ENCODE measurements at regions not wholly inside any gene's neighbourhood (a gene's known extent, or its start where the extent isn't known, plus 50 kb on each side); places are given as distances from the start of the nearest gene placed in this dataset.
"Not testable (repeated sequence)": the region's sequence is repeated elsewhere in the genome, so short reads cannot be mapped to it uniquely, and the experiment has no call there.

DNA sequence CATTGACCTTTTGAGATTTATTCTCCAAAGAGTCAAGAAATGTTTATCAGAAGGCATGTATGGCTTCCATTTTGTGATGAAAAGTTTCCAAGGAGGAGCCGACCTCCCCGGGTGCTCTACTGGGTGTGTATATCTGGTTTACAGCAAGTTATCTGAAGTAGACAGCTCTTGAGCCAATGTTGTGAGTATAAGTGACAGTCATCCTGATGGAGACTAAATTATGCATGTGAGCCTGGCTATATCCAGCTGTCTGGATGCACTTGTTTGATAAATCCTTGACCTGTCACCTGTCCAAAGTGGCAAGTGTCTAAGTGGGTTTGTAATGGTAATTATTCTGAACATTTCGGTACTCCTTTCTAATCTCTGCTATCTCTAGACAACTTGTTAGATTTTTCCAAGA is 142.2 kb downstream of the NR2F2 start:
- H3K36me3 ChIP-seq: no peaks in the 10 kb centered on the region
- intact Hi-C loops (cut with DNase I; ENCODE audit: low total_unique reads): no loop called here
- no peaks in the 10 kb centered on the region for H3K9me3 ChIP-seq
- peaks cover 0 to 3% of the 10 kb centered on the region in 2 donors for H3K27me3 ChIP-seq
- H3K4me1 ChIP-seq: no peaks in the 10 kb centered on the region
- no peak overlapping the region for H3K27ac ChIP-seq
- TF ChIP-seq, protein P1, sequence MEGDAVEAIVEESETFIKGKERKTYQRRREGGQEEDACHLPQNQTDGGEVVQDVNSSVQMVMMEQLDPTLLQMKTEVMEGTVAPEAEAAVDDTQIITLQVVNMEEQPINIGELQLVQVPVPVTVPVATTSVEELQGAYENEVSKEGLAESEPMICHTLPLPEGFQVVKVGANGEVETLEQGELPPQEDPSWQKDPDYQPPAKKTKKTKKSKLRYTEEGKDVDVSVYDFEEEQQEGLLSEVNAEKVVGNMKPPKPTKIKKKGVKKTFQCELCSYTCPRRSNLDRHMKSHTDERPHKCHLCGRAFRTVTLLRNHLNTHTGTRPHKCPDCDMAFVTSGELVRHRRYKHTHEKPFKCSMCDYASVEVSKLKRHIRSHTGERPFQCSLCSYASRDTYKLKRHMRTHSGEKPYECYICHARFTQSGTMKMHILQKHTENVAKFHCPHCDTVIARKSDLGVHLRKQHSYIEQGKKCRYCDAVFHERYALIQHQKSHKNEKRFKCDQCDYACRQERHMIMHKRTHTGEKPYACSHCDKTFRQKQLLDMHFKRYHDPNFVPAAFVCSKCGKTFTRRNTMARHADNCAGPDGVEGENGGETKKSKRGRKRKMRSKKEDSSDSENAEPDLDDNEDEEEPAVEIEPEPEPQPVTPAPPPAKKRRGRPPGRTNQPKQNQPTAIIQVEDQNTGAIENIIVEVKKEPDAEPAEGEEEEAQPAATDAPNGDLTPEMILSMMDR (IDR thresholded peaks at IDR 0.05): no peak
- no peak overlapping the region for H3K4me3 ChIP-seq
- no peak for DNase-seq

DNA sequence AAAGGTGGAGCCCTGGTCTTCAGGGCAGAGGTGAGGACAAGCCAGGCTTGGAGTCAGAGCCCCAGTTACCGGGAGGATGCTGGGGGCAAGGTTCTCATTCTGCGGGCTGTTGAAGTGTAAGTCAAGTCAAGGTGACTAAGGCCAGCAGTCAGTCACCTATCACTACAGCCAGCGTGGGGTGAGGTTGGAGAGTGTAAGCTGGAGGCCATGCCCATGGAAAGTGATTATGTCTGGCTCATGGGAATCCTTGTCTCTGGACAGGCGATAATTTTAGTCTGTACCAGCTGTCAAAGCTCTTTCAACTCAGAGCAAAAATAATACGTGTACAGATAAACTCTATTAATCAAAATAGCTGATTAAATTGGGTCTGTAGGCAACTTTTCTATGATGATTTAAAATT is 143.1 kb downstream of the NR2F2 start:
- Histone ChIP-seq H3K4me3 (no peak overlapping the region), H3K27me3 (peaks cover 0 to under 1% of the 10 kb centered on the region in 2 donors), H3K36me3 (no peaks in the 10 kb centered on the region), H3K4me1 (no peaks in the 10 kb centered on the region), H3K9me3 (no peaks in the 10 kb centered on the region), H3K27ac (no peak overlapping the region)
- DNase-seq: no peak
- intact Hi-C loops (cut with DNase I; ENCODE audit: low total_unique reads): no loop called here
- TF ChIP-seq, protein P1 (IDR thresholded peaks at IDR 0.05): no peak

DNA sequence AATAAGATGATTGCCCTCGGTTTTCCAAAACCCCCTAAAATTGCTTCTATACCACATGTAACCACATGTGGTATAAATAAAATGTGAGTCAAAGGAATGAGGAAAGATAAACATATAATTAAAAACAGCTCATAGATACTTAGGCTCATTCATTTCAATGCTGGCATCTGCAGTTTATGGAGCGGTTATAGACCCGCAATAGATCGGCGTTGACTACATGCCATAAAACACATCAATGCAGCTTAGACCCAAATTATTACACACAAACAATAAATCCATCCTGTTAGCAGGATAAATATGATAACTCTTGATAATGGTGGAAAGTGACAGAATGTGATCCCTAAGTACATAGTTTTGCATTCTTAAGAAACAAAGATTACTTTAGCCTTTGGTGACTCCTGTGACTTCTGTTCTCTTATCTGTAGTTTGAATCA is 143.7 kb downstream of the NR2F2 start:
- Histone ChIP-seq H3K4me1 (no peaks in the 10 kb centered on the region), H3K9me3 (no peaks in the 10 kb centered on the region), H3K27me3 (no peaks in the 10 kb centered on the region), H3K27ac (no peak overlapping the region), H3K36me3 (no peaks in the 10 kb centered on the region), H3K4me3 (no peak overlapping the region)
- intact Hi-C loops (cut with DNase I; ENCODE audit: low total_unique reads): no loop called here
- TF ChIP-seq, protein P1 (IDR thresholded peaks at IDR 0.05): no peak
- DNase-seq: no peak

DNA sequence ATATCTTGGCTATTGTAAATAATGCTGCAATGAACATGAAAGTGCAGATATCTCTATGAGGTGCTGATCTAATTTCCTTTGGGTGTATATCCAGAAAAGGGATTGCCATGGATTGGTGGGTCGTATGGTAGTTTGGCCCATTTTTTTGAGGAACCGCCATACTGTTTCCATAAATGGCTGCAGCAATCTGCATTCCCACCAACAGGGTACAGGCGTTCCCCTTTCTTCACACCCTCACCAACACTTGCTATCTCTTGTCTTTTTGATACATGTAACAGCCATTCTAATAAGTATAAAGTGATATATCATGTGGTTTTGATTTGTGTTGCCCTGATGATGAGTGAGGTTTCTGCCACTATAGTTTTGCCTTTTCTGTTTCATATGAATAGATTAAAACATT is 146.7 kb downstream of the NR2F2 start:
- TF ChIP-seq, protein P1 (IDR thresholded peaks at IDR 0.05): no peak
- Histone ChIP-seq H3K4me1 (no peaks in the 10 kb centered on the region), H3K36me3 (no peaks in the 10 kb centered on the region), H3K27ac (no peak overlapping the region), H3K9me3 (no peaks in the 10 kb centered on the region), H3K27me3 (no peaks in the 10 kb centered on the region), H3K4me3 (no peak overlapping the region)
- no peak for DNase-seq
- intact Hi-C loops (cut with DNase I; ENCODE audit: low total_unique reads): no loop called here

DNA sequence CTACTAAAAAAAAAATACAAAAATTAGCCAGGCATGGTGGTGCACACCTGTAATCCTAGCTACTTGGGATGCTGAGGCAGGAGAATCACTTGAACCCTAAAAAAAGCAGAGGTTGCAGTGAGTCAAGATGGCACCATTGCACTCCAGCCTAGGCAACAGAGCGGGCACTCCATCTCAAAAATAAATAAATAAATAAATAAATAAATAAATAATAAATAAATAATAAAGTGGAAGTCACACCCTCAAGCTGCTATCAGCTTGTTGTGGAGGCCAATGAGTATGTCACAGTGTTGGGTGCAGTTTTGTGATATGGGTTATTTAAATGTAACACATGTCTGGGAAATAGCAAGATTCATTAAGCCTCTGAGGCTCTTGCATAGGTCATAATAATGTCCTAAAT is 153.9 kb downstream of the NR2F2 start:
- DNase-seq; H3K27ac ChIP-seq; H3K27me3 ChIP-seq; H3K4me1 ChIP-seq; H3K4me3 ChIP-seq; H3K36me3 ChIP-seq; intact Hi-C loops (cut with DNase I; ENCODE audit: low total_unique reads); H3K9me3 ChIP-seq: not testable (repeated sequence)

DNA sequence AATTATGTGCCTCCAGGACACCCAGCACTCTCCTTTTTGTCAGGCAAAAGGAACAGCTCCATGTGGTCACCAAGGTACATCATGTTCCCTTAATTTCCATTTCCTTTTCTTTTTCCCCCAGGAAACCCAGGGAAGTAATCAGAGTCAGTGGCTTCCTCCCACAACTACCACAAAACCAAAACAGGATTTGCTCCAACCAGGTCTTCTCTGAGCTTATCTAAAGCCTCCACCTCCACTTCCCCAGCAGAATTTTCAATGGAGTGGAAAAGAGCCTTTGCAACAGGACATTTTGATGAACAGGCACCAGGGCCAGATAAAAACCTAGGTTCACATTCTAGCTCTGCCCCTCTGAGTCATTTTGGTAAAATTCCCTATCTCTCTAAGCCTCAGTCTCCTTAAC is 154.3 kb downstream of the NR2F2 start:
- intact Hi-C loops (cut with DNase I; ENCODE audit: low total_unique reads): no loop called here
- Histone ChIP-seq H3K9me3 (no peaks in the 10 kb centered on the region), H3K36me3 (no peaks in the 10 kb centered on the region), H3K4me1 (no peaks in the 10 kb centered on the region), H3K27me3 (no peaks in the 10 kb centered on the region), H3K4me3 (no peak overlapping the region), H3K27ac (no peak overlapping the region)
- TF ChIP-seq, protein P1 (IDR thresholded peaks at IDR 0.05): no peak
- DNase-seq: no peak

Data from tibial artery (tissue), 4 donors.